Peyer's patch (tissue), 4 donors: ENCODE measurements at regions not wholly inside any gene's neighbourhood (a gene's known extent, or its start where the extent isn't known, plus 50 kb on each side); places are given as distances from the start of the nearest gene placed in this dataset.
"Not testable (repeated sequence)": the region's sequence is repeated elsewhere in the genome, so short reads cannot be mapped to it uniquely, and the experiment has no call there.

Experiments
- DNase-seq, 3 donors: peaks; one replicate each; pipeline ENCODE4 v3.0.0-alpha.2; 2017 to 2019
- H3K27ac ChIP-seq, 4 donors: fragments of 200-600 bp; sonication (generic); one replicate each; pipeline ENCODE4 v1.5.1; 2016 to 2019
- H3K27me3 ChIP-seq, 2 donors: fragments of 200-600 bp; sonication (generic); one replicate each; pipeline ENCODE4 v1.5.1; 2019
- H3K36me3 ChIP-seq, 3 donors: fragments of 200-600 bp; sonication (generic); one replicate each; pipeline ENCODE4 v1.5.1; 2016 to 2019
- H3K4me1 ChIP-seq, 4 donors: fragments of 200-600 bp; sonication (generic); one replicate each; pipeline ENCODE4 v1.5.1; 2016 to 2019
- H3K4me3 ChIP-seq, 4 donors: fragments of 200-600 bp; sonication (generic); 1 replicate in 3 of 4; 2 replicates in 1 of 4; pipeline ENCODE4 v1.5.1; 2016 to 2019; ENCODE audit warnings: mild to moderate bottlenecking in 1 of 4
- H3K9me3 ChIP-seq, 4 donors: fragments of 200-600 bp; sonication (generic); one replicate each; pipeline ENCODE4 v1.5.1; 2016 to 2019; ENCODE audit warnings: mild to moderate bottlenecking in 1 of 4
- POLR2A ChIP-seq, 2 donors: fragments of 450-650 bp; IDR thresholded peaks; one replicate each; pipeline ENCODE4 v1.5.1; 2017; ENCODE audit warnings: antibody characterized with exemption in 2 of 2, mild to moderate bottlenecking in 2 of 2, moderate library complexity in 2 of 2
- TF ChIP-seq, protein P1 (sequence below), 6 experiments: fragments of 450-650 bp in 4 of 6; fragments of 200-600 bp in 2 of 6; sonication (generic) in 1 of 6; IDR thresholded peaks; one replicate each; pipeline ENCODE4 v1.5.1; 2017 to 2019; ENCODE audit warnings: antibody characterized with exemption in 6 of 6, mild to moderate bottlenecking in 3 of 6, moderate library complexity in 1 of 6

GRCh38 chr1:157307491-157307890, 169.3 kb upstream of the ETV3 start:
- no peaks in the 10 kb centered on the region for H3K9me3 ChIP-seq
- H3K36me3 ChIP-seq = no peaks in the 10 kb centered on the region
- no peak overlapping the region for H3K4me3 ChIP-seq
- TF ChIP-seq, protein P1, sequence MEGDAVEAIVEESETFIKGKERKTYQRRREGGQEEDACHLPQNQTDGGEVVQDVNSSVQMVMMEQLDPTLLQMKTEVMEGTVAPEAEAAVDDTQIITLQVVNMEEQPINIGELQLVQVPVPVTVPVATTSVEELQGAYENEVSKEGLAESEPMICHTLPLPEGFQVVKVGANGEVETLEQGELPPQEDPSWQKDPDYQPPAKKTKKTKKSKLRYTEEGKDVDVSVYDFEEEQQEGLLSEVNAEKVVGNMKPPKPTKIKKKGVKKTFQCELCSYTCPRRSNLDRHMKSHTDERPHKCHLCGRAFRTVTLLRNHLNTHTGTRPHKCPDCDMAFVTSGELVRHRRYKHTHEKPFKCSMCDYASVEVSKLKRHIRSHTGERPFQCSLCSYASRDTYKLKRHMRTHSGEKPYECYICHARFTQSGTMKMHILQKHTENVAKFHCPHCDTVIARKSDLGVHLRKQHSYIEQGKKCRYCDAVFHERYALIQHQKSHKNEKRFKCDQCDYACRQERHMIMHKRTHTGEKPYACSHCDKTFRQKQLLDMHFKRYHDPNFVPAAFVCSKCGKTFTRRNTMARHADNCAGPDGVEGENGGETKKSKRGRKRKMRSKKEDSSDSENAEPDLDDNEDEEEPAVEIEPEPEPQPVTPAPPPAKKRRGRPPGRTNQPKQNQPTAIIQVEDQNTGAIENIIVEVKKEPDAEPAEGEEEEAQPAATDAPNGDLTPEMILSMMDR (IDR thresholded peaks at IDR 0.05) = no peak
- TF ChIP-seq POLR2A (IDR thresholded peaks at IDR 0.05) = no peak
- H3K27me3 ChIP-seq = no peaks in the 10 kb centered on the region
- no peak for DNase-seq
- H3K27ac ChIP-seq = no peak overlapping the region
- H3K4me1 ChIP-seq = no peaks in the 10 kb centered on the region

DNA sequence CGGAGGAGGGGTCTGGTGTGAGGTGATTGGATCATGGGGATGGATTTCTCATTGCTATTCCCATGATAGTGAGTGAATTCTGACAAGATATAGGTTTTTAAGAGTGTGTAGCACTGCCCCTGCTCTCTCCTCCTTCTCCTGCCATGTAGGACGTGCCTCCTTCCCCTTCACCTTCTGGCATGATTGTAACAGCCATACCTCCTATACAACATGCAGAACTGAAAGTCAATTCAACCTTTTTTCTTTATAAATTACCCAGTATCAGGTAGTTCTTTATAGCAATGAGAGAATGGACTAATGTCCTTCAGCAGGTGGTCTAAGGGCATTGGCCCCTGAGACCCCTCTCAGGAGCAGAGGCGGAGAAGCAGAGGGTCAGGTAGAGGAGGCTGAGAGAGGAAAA, 168.7 kb upstream of the ETV3 start:
- no peaks in the 10 kb centered on the region for H3K4me1 ChIP-seq
- H3K9me3 ChIP-seq = no peaks in the 10 kb centered on the region
- no peaks in the 10 kb centered on the region for H3K27me3 ChIP-seq
- DNase-seq = no peak
- no peak overlapping the region for H3K27ac ChIP-seq
- TF ChIP-seq, protein P1 (IDR thresholded peaks at IDR 0.05) = no peak
- no peak for TF ChIP-seq POLR2A (IDR thresholded peaks at IDR 0.05)
- no peak overlapping the region for H3K4me3 ChIP-seq
- no peaks in the 10 kb centered on the region for H3K36me3 ChIP-seq

DNA sequence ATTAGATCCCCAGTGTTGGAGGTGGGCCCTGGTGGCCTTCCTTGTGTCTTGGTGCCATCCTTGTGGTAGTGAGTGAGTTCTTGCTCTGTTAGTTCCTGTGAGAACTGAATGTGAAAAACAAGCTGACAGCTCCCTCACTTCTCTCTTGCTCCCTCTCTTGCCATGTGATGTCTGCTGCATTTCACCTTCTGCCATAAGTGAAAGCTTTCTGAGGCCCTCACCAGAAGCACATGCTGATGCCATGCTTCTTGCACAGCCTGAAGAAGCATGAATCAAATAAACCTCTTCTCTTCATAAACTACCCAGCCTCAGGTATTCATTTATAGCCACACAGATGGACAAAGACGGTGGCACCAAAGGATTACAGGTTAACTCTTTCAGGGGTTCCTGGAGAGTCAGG, 166.1 kb upstream of the ETV3 start:
- no peaks in the 10 kb centered on the region for H3K36me3 ChIP-seq
- no peaks in the 10 kb centered on the region for H3K9me3 ChIP-seq
- H3K4me1 ChIP-seq = no peaks in the 10 kb centered on the region
- no peak overlapping the region for H3K27ac ChIP-seq
- TF ChIP-seq, protein P1 (IDR thresholded peaks at IDR 0.05) = no peak
- TF ChIP-seq POLR2A (IDR thresholded peaks at IDR 0.05) = no peak
- DNase-seq = no peak
- no peak overlapping the region for H3K4me3 ChIP-seq
- H3K27me3 ChIP-seq = no peaks in the 10 kb centered on the region

DNA sequence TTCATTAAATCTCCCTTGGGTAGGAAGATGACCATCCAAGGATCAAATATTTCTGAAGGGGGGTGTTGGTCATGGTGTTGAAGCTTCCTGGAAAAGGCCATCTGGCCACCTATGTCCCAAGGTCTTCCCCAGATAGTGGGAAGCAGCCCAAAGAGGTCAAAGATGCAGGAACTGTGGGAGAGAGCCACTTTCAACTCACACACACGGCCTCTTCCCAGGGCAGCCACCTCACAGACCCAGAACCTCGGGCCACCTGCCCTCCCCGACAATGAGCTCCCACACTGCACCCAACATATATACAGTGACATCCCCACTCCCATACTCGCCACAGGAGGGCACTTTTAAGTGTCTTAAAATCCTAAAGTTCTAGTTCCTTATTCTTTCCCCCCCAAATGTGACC, 164.5 kb upstream of the ETV3 start:
- Histone ChIP-seq H3K36me3 (no peaks in the 10 kb centered on the region), H3K4me1 (no peaks in the 10 kb centered on the region), H3K4me3 (no peak overlapping the region), H3K9me3 (no peaks in the 10 kb centered on the region), H3K27ac (no peak overlapping the region), H3K27me3 (no peaks in the 10 kb centered on the region)
- DNase-seq = no peak
- TF ChIP-seq, protein P1 (IDR thresholded peaks at IDR 0.05) = no peak
- no peak for TF ChIP-seq POLR2A (IDR thresholded peaks at IDR 0.05)

- Histone ChIP-seq H3K9me3 (no peaks in the 10 kb centered on the region), H3K36me3 (no peaks in the 10 kb centered on the region), H3K27me3 (no peaks in the 10 kb centered on the region), H3K4me1 (no peaks in the 10 kb centered on the region), H3K4me3 (no peak overlapping the region), H3K27ac (no peak overlapping the region)
- no peak for DNase-seq
- TF ChIP-seq, protein P1 (IDR thresholded peaks at IDR 0.05) = no peak
- no peak for TF ChIP-seq POLR2A (IDR thresholded peaks at IDR 0.05)
Measured at GRCh38 chr1:157302199-157302497, 164.0 kb upstream of the ETV3 start.

GRCh38 chr1:157301477-157302198, 163.4 kb upstream of the ETV3 start:
- DNase-seq = no peak
- Histone ChIP-seq H3K27me3 (no peaks in the 10 kb centered on the region), H3K4me3 (no peak overlapping the region), H3K9me3 (no peaks in the 10 kb centered on the region), H3K36me3 (no peaks in the 10 kb centered on the region), H3K27ac (no peak overlapping the region), H3K4me1 (no peaks in the 10 kb centered on the region)
- no peak for TF ChIP-seq POLR2A (IDR thresholded peaks at IDR 0.05)
- TF ChIP-seq, protein P1 (IDR thresholded peaks at IDR 0.05) = no peak

DNA sequence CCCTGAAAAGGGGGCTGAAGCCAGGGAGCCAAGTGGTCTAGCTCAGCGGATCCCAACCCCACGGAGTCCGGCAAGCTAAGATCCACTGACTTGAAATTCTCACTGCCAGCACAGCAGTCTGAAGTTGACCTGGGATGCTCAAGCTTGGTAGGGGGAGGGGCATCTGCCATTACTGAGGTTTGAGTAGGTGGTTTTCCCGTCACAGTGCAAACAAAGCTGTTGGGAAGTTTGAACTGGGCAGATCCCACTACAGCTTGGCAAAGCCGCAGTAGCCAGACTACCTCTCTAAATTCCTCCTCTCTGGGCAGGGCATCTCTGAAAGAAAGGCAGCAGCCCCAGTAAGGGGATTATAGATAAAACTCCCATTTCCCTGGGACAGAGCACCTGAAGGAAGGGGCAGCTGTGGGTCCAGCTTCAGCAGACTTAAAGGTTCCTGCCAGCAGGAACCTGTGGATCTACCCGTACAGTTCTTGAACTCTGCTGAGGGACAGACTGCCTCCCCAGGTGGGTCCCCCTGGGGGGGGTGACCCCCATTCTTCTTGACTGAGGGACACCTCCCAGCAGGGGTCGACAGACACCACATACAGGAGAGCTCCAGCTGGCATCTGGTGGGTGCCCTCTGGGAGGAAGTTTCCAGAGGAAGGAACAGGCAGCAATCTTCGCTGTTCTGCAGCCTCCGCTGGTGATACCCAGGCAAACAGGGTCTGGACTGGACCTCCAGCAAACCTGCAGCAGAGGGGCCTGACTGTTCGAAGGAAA, 156.4 kb upstream of the ETV3 start:
- not testable (repeated sequence) for H3K27me3 ChIP-seq, H3K27ac ChIP-seq, H3K36me3 ChIP-seq, H3K4me3 ChIP-seq, DNase-seq, H3K9me3 ChIP-seq, H3K4me1 ChIP-seq
